ENCODE measurements at regions not wholly inside any gene's neighbourhood (a gene's known extent, or its start where the extent isn't known, plus 50 kb on each side); places are given as distances from the start of the nearest gene placed in this dataset.

- Histone ChIP-seq H3K4me3 (ENCODE audit: low read depth, low read length) (no peak overlapping the region), H3K27ac (ENCODE audit: low read depth, low read length) (no peak overlapping the region), H3K9me3 (ENCODE audit: control insufficient read depth, insufficient read depth, low read length) (no peaks in the 10 kb centered on the region; the same call in 1 of the 2 replicates), H3K27me3 (ENCODE audit: control insufficient read depth, insufficient read depth, low read length) (peaks cover 6% of the 10 kb centered on the region)
- POLR2A ChIA-PET, result no interaction called here
- CTCF ChIA-PET, result interaction anchor here (0.6 to 1.8 kb wide), 19 partner anchors 9 to 861 kb away, joined by 3 to 10 read pairs (median 3); no protein-coding TSS in a partner anchor
- TF ChIP-seq, protein P1, sequence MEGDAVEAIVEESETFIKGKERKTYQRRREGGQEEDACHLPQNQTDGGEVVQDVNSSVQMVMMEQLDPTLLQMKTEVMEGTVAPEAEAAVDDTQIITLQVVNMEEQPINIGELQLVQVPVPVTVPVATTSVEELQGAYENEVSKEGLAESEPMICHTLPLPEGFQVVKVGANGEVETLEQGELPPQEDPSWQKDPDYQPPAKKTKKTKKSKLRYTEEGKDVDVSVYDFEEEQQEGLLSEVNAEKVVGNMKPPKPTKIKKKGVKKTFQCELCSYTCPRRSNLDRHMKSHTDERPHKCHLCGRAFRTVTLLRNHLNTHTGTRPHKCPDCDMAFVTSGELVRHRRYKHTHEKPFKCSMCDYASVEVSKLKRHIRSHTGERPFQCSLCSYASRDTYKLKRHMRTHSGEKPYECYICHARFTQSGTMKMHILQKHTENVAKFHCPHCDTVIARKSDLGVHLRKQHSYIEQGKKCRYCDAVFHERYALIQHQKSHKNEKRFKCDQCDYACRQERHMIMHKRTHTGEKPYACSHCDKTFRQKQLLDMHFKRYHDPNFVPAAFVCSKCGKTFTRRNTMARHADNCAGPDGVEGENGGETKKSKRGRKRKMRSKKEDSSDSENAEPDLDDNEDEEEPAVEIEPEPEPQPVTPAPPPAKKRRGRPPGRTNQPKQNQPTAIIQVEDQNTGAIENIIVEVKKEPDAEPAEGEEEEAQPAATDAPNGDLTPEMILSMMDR (IDR thresholded peaks at IDR 0.05; ENCODE audit: low read depth, low read length), result peak; percentile 74
- no peak for DNase-seq (ENCODE audit: low read depth, low spot score)
Measured at GRCh38 chr1:36576118-36576517, 93.4 kb upstream of the CSF3R start.

GRCh38 chr1:36573445-36573844, 90.7 kb upstream of the CSF3R start:
- TF ChIP-seq, protein P1 (IDR thresholded peaks at IDR 0.05; ENCODE audit: low read depth, low read length), result no peak
- Histone ChIP-seq H3K27me3 (ENCODE audit: control insufficient read depth, insufficient read depth, low read length) (peaks cover 4% of the 10 kb centered on the region), H3K4me3 (ENCODE audit: low read depth, low read length) (no peak overlapping the region), H3K27ac (ENCODE audit: low read depth, low read length) (no peak overlapping the region), H3K9me3 (ENCODE audit: control insufficient read depth, insufficient read depth, low read length) (no peaks in the 10 kb centered on the region; the same call in 1 of the 2 replicates)
- CTCF ChIA-PET, result interaction anchor here (0.7 kb wide), 1 partner anchor 9 kb away, joined by 3 read pairs; no protein-coding TSS in a partner anchor
- POLR2A ChIA-PET, result no interaction called here
- DNase-seq (ENCODE audit: low read depth, low spot score), result no peak

DNA sequence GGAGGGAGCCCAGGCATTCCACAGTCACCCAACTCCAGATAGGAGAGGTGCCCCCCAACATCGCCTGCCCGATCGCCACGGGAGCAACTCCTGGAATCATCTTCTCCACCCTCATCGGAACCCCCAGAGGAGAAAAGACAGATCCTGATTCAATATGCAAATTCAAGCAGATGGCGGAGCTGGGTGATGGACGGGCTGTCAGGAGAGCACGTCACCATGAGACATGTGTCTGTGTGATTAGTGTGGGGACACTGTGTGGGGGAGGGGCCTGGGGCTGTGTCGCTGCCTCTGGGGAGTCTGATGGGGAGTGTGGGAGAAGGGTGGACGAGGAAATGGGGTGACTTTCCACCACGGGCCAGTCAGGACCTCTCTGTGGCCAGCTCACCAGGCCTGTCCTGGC, 90.2 kb upstream of the CSF3R start:
- ChIA-PET POLR2A (no interaction called here), CTCF (interaction anchor here (0.7 to 1.1 kb wide), 2 partner anchors 10 to 861 kb away, joined by 3 read pairs; no protein-coding TSS in a partner anchor)
- Histone ChIP-seq H3K27ac (ENCODE audit: low read depth, low read length) (no peak overlapping the region), H3K4me3 (ENCODE audit: low read depth, low read length) (no peak overlapping the region), H3K27me3 (ENCODE audit: control insufficient read depth, insufficient read depth, low read length) (peaks cover 4% of the 10 kb centered on the region), H3K9me3 (ENCODE audit: control insufficient read depth, insufficient read depth, low read length) (no peaks in the 10 kb centered on the region; the same call in 1 of the 2 replicates)
- DNase-seq (ENCODE audit: low read depth, low spot score), result no peak
- TF ChIP-seq, protein P1 (IDR thresholded peaks at IDR 0.05; ENCODE audit: low read depth, low read length), result no peak

DNA sequence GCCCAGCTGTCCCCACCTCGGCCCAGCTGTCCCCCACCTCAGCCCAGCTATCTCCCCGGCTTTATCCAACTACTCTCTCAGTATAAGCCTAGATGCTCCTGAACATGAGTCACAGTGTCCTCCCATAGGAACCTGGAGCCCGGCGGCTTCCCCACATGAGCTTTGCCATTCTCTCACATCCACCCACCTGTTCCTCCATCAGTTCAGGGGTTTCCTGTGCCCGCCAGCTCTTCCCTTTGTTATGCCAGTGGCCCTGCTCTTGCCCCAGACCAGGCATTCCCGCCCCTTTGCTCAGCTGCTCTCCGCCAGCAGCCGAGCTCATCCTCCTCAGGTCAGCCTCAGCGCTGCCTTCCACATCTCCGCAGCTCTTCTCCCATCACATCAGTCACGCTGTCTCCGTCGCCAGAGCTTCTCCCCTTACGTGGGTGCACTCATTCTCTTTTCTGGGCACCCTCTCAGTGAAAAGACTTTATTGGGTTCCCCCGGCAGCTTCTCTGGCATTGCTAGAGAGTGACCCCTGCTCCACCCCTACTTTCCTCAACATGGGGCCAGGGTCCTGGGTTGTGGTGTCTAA, 89.5 kb upstream of the CSF3R start:
- H3K27ac ChIP-seq (ENCODE audit: low read depth, low read length), result no peak overlapping the region
- no peak overlapping the region for H3K4me3 ChIP-seq (ENCODE audit: low read depth, low read length)
- H3K27me3 ChIP-seq (ENCODE audit: control insufficient read depth, insufficient read depth, low read length), result peaks cover 4% of the 10 kb centered on the region
- ChIA-PET POLR2A (no interaction called here), CTCF (interaction anchor here (0.7 to 1.1 kb wide), 3 partner anchors 95 to 1715 kb away, joined by 3 to 4 read pairs (median 3); no protein-coding TSS in a partner anchor)
- DNase-seq (ENCODE audit: low read depth, low spot score), result no peak
- no peaks in the 10 kb centered on the region; the same call in 1 of the 2 replicates for H3K9me3 ChIP-seq (ENCODE audit: control insufficient read depth, insufficient read depth, low read length)
- TF ChIP-seq, protein P1 (IDR thresholded peaks at IDR 0.05; ENCODE audit: low read depth, low read length), result no peak

DNA sequence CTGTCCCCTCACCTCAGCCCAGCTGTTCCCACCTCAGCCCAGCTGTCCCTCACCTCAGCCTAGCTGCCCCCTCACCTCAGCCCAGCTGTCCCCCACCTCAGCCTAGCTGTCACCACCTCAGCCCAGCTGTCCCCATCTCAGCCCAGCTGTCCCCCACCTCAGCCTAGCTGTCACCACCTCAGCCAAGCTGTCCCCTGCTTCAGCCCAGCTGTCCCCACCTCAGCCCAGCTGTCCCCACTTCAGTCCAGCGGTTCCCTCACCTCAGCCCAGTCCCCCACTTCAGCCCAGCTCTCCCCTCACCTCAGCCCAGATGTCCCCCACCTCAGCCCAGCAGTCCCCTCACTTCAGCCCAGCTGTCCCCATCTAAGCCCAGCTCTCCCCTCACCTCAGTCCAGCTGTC, 88.4 kb upstream of the CSF3R start:
- ChIA-PET CTCF (no interaction called here), POLR2A (no interaction called here)
- no peak overlapping the region for H3K4me3 ChIP-seq (ENCODE audit: low read depth, low read length)
- no peak overlapping the region for H3K27ac ChIP-seq (ENCODE audit: low read depth, low read length)
- no peak for DNase-seq (ENCODE audit: low read depth, low spot score)
- peaks cover 4% of the 10 kb centered on the region for H3K27me3 ChIP-seq (ENCODE audit: control insufficient read depth, insufficient read depth, low read length)
- no peaks in the 10 kb centered on the region; the same call in 1 of the 2 replicates for H3K9me3 ChIP-seq (ENCODE audit: control insufficient read depth, insufficient read depth, low read length)
- TF ChIP-seq, protein P1 (IDR thresholded peaks at IDR 0.05; ENCODE audit: low read depth, low read length), result no peak

Measured in AG04450 (cell line).